ENCODE measurements at regions not wholly inside any gene's neighbourhood (a gene's known extent, or its start where the extent isn't known, plus 50 kb on each side); places are given as distances from the start of the nearest gene placed in this dataset.
A peak's percentile ranks its signal among the peaks of the same experiment; 100 is the strongest.

DNA sequence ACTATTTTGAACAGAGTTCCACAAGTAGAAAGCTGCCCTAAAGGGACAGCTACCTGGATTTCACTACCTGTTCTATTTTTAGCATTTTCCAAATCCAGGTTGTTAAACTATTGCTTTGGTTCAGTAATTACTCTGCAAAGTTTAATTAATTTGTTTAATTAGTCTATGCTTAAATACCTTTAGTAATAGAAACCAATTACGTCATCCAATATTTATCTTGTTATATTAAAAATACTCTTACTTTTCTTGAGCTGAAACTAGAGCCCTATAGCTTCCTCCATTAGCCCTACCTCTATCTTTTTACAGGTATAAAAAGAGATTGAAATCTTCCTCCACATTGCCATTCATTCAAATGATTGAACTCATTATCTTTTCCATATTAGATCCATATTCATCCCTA lies 514.6 kb downstream of the DSC3 start:
- DNase-seq (ENCODE audit: low spot score) = no peak

DNA sequence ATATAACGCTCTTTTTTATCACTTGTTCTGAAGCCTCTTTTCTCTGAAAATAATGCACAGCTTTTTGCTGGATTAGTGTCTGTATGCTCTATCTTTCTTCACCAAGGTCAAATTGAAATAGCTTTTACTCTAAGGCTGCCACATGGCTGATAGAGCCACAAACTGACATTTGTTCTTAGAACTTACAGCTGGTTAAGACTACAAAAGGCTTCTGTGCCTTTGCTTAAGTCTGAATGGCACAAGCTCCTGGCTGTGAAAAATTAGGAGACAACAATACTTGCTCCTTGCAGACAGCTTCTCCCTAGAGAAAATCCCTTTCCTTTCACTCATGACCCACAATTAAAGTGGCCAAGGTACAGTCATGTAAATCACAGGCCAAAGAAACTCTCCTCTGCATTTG lies 515.3 kb downstream of the DSC3 start:
- no peak for DNase-seq (ENCODE audit: low spot score)

DNA sequence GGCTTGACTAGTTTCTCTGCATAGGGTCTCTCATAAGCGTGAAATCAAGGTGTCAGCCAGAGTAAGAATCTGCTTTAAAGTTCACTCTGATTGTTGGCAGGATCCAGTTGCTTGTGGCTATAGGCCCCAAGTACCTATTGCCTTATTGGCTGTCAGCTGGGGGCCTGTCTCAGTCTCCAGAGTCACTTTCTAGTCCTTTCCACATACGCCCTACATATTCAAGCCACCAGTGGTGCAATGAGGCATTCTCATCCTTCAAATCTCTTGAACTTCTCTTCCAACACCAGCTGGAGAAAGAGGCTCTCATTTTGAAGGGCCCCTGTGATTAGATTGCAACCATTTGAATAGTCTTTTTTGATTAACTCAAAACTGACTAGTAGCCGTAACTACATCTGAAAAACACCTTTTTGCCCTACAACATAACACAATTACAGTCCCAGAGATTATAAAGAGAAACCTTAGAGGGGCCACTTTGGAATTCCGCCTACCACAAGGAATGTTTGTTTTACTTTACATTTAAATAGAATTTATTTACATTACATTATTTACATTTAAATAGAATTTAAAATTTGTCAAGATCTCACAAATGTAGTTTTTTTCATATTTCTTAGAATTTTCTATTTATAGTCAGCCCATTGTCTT lies 520.1 kb downstream of the DSC3 start:
- DNase-seq (ENCODE audit: low spot score) = no peak

GRCh38 chr18:30514059-30514458 lies 528.5 kb downstream of the DSC3 start:
- no peak for DNase-seq (ENCODE audit: low spot score)

DNA sequence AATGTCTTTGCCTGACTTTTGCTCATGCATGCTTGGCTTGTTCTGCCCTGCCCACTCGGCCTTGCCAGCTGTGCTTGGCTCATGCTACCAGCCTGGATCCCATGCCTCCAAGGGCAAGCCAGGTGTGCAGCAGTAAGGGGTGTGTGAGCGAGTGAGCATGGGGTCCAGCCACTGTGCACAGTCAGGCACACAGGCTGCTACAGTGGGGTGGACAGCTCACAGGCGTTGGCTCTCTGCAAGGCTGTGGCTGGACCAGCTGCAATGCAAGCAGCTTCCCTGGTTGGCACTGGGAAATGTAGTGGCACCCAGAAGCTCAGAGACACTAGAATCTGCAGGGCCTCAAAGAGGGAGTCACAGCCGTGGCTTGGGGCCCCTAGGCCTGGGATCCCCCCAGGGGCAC lies 529.7 kb downstream of the DSC3 start:
- DNase-seq (ENCODE audit: low spot score) = no peak

DNA sequence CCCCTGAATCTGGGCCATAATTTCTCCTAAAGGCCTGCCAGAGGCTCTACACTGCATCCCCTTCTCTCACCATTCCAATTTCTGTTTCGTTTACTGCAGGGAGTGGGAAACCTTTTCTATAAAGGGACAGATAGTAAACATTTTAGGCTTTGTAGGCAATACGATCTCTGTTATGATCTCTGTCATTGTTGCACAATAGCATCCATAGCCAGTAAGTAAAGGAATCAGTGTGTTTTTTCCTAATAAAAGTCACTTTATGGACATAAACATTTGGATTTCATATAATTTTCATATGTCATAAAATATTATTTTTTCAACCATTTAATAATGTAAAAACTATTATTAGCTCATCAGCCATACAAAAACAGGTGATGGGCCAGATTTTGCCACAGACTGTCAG lies 531.7 kb downstream of the DSC3 start:
- DNase-seq (ENCODE audit: low spot score) = no peak

GRCh38 chr18:30501594-30501993 lies 540.9 kb downstream of the DSC3 start:
- DNase-seq (ENCODE audit: low spot score) = no peak

DNA sequence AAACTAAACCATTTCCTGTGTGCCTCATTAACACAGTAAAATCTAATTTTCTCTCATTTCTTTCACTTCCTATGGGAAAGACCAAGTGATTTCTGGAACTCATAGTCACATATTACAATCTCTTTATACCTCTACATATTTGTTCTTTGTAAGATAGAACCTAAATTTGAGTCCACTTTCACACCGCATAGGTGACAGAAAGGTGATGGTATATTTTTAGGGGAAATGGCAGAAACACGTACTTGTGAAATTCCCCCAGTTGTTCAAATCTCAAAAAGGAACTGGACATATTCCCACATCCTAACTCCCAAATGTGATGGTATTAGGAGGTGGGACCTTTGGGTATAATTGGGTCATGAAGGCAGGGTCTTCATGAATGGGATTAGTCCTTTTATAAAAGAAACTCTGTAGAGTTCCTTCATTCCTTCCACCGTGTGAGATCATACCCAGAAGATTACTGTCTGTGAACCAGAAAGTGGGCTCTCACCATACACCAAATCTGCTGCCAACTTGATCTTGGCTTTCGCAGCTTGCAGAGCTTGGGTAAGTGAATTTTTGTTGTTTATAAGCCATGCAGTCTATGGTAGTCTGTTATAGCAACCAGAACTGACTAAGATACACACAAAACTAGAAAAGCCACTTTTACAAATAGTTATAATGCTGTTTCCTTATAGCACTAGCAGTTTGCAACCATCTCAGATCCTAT lies 542.1 kb downstream of the DSC3 start:
- no peak for DNase-seq (ENCODE audit: low spot score)

- no peak for DNase-seq (ENCODE audit: low spot score)
Observed at GRCh38 chr18:30499721-30500120, 542.8 kb downstream of the DSC3 start.

GRCh38 chr18:30492552-30493129 lies 549.9 kb downstream of the DSC3 start:
- DNase-seq (ENCODE audit: low spot score) = no peak

GRCh38 chr18:30491815-30492551 lies 550.6 kb downstream of the DSC3 start:
- no peak for DNase-seq (ENCODE audit: low spot score)

DNA sequence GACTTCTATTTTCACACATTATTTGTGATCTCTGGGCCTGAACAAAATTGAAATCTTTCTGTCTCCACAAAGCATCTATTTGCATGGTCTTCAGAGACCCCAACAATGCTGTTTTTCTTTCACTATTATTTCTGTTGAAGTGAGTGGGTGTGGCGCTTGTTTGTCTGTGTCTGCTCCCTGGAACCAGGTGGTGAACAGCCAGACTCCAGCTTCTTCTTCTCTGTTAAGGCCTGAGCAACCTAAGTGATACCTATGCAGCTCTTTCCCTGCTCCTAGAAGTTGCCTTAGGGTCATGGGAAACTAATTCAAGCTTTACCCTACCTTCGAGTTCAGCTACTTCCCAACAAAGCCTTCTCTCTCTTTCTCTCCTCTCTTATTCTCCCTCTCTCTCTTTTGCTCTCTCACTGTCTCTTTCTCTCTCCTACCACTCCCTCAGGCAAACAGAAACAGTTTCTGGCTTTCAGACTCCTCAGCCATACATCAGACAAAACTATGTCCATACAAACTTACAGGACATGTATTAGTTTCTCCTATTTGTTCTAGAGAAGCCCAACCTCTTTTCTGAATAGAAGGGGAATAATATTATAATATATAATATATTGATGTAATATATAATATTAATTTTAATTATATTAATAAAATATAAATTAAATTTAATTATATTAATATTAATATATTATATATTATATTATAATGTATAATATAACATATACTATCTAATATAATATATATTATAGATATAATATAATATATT lies 552.5 kb downstream of the DSC3 start:
- no peak for DNase-seq (ENCODE audit: low spot score)

GRCh38 chr18:30487962-30488361 lies 554.6 kb downstream of the DSC3 start:
- DNase-seq (ENCODE audit: low spot score) = no peak

GRCh38 chr18:30486856-30487255 lies 555.7 kb downstream of the DSC3 start:
- DNase-seq (ENCODE audit: low spot score) = no peak

DNA sequence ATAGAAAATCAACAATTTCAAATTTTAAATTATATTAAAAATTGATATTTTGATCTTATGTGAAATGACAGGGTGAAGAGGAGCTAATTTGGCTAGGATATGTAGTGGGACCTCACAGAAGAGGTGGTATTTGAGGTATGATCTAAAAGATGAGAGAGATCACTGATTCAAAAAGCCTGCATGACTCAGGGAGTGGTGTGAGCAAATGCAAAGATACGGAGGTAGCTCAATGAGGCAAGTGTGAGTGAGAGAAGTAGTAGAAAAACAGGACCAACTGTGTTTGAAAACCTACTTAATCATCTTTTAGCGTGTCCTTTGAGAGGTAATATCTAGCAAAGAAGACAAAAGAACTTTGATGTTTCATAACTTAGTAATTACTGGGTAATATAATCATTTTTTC lies 557.5 kb downstream of the DSC3 start:
- DNase-seq (ENCODE audit: low spot score) = no peak

DNA sequence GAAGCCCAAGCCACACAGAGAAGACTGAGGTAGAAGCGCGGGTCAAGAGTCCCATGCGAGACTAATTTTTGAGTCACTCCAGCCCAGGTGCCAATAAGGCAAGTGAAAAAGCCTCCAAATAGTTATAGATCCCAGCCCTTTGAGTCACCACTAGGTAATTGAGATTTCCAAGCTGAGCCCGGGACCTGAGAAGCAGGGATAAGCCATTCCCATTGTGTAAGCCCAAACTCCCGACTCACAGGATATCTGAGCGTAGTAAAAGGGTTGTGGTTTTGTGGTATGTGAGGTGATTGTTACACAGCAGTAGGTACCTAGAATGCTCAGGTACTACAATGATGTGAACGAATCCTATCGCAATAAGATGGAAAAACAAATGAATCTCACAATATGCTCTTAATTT lies 560.7 kb downstream of the DSC3 start:
- DNase-seq (ENCODE audit: low spot score) = no peak

DNA sequence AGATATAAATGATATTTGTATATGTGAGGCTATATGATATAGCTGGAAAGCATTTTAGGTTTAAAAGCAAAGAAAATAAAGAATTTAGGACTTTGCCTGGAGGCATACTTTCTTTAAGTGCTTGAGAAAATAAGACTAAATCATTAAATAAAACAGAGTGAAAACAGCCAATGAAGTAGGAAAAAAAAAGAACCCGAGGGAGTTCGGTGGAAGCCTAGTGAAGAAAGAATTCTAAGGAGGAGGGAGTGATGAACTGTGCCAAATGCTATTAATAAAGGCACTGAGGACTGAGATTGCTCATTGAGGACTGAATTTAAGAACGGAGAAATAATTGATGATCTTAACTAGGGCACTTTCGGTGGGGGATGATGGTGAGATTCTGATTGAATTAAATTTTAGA lies 573.5 kb downstream of the DSC3 start:
- no peak for DNase-seq (ENCODE audit: low spot score)

GRCh38 chr18:30465096-30465495 lies 577.4 kb downstream of the DSC3 start:
- no peak for DNase-seq (ENCODE audit: low spot score)

DNA sequence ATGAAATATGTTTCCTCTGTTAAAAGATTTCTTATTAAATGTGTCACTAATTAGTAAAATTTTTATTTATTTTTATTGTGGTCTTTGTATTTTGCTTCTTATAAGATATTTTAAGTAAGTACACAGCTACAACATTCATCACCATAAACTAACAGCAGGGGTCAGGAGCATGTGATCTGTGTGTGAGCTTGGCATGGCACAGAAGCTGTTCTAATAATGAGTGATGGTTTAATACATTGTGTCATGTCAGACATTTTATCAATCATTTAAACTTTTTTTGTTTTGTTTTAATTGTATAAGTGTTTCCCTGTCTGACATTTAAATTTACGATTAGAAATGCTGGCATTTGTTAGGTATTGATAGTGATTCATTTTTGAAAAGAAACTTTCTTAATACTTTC lies 585.4 kb downstream of the DSC3 start:
- DNase-seq (ENCODE audit: low spot score) = peak; percentile 2

- DNase-seq (ENCODE audit: low spot score) = no peak
Observed at GRCh38 chr18:30455741-30456140, 586.8 kb downstream of the DSC3 start.

- DNase-seq (ENCODE audit: low spot score) = no peak
Observed at GRCh38 chr18:30454920-30455319, 587.6 kb downstream of the DSC3 start.

GRCh38 chr18:30451981-30452380 lies 590.6 kb downstream of the DSC3 start:
- no peak for DNase-seq (ENCODE audit: low spot score)

All from RKO (cell line).